HUES64 (cell line): ENCODE measurements at regions not wholly inside any gene's neighbourhood (a gene's known extent, or its start where the extent isn't known, plus 50 kb on each side); places are given as distances from the start of the nearest gene placed in this dataset.

Experiments used
- H3K27ac ChIP-seq: 2 replicates; pipeline ENCODE4 v1.7.0; 2013; ENCODE audit warnings: low read depth, low read length, inconsistent platforms
- H3K27me3 ChIP-seq: 2 replicates; pipeline ENCODE4 v1.6.1; 2013; ENCODE audit warnings: mild to moderate bottlenecking, low read length; ENCODE audit not compliant: insufficient read depth
- H3K36me3 ChIP-seq: 2 replicates; pipeline ENCODE4 v1.6.1; 2013; ENCODE audit warnings: mild to moderate bottlenecking, low read length; ENCODE audit not compliant: insufficient read depth
- H3K4me1 ChIP-seq: 2 replicates; pipeline ENCODE4 v1.6.1; 2013; ENCODE audit warnings: mild to moderate bottlenecking, low read length, moderate library complexity; ENCODE audit not compliant: insufficient read depth
- H3K4me3 ChIP-seq: 2 replicates; pipeline ENCODE4 v1.5.1; 2013; ENCODE audit warnings: mild to moderate bottlenecking, low read length, moderate library complexity
- H3K9ac ChIP-seq: 2 replicates; pipeline ENCODE4 v1.6.1; 2013; ENCODE audit warnings: mild to moderate bottlenecking, low read depth, low read length
- H3K9me3 ChIP-seq: 2 replicates; pipeline ENCODE4 v1.6.1; 2013; ENCODE audit warnings: low read depth, low read length; ENCODE audit not compliant: insufficient read depth
- WGBS: fragments of 150-250, 120-280 bp; methylation state at CpG from one replicate; pipeline ENCODE4 v1.1.7; 2013; ENCODE audit warnings: missing lambda C conversion rate; 5-methylcytosine and 5-hydroxymethylcytosine counted together

- Histone ChIP-seq H3K4me3 (no peak overlapping the region), H3K27ac (no peak overlapping the region), H3K9ac (no peak overlapping the region), H3K36me3 (no peaks in the 10 kb centered on the region), H3K9me3 (no peaks in the 10 kb centered on the region), H3K4me1 (peaks cover under 1% of the 10 kb centered on the region; the same call in 1 of the 2 replicates), H3K27me3 (no peaks in the 10 kb centered on the region)
- 100% methylated on average over 1 of the region's 1 CpG for whole genome bisulfite sequencing
These were observed 199.2 kb downstream of the TFEC start for GRCh38 chr7:115831371-115831770.

- Histone ChIP-seq H3K36me3 (no peaks in the 10 kb centered on the region), H3K4me3 (no peak overlapping the region), H3K4me1 (peaks cover 9% of the 10 kb centered on the region), H3K27me3 (no peaks in the 10 kb centered on the region), H3K9me3 (no peaks in the 10 kb centered on the region), H3K9ac (no peak overlapping the region), H3K27ac (no peak overlapping the region)
- WGBS: 95% methylated on average over 2 of the region's 3 CpGs
These were observed 203.1 kb downstream of the TFEC start for GRCh38 chr7:115827305-115828045.

- Histone ChIP-seq H3K4me3 (no peak overlapping the region), H3K27ac (no peak overlapping the region), H3K27me3 (no peaks in the 10 kb centered on the region), H3K9me3 (no peaks in the 10 kb centered on the region), H3K36me3 (no peaks in the 10 kb centered on the region), H3K4me1 (peaks cover 9% of the 10 kb centered on the region), H3K9ac (no peak overlapping the region)
- 94% methylated on average over 1 of the region's 2 CpGs for WGBS
These were observed 205.0 kb downstream of the TFEC start for GRCh38 chr7:115825456-115826115.

- Histone ChIP-seq H3K9me3 (no peaks in the 10 kb centered on the region), H3K27ac (no peak overlapping the region), H3K4me1 (peaks cover 17% of the 10 kb centered on the region), H3K36me3 (no peaks in the 10 kb centered on the region), H3K4me3 (no peak overlapping the region), H3K9ac (no peak overlapping the region), H3K27me3 (no peaks in the 10 kb centered on the region; the same call in 1 of the 2 replicates)
- 100% methylated on average over 2 of the region's 2 CpGs for WGBS
These were observed 207.8 kb downstream of the TFEC start for GRCh38 chr7:115822801-115823200.

- Histone ChIP-seq H3K4me3 (no peak overlapping the region), H3K9ac (no peak overlapping the region), H3K9me3 (no peaks in the 10 kb centered on the region), H3K36me3 (no peaks in the 10 kb centered on the region), H3K27ac (no peak overlapping the region), H3K27me3 (no peaks in the 10 kb centered on the region; the same call in 1 of the 2 replicates), H3K4me1 (peaks cover 22% of the 10 kb centered on the region)
- 97% methylated on average over 1 of the region's 1 CpG for WGBS
These were observed 208.2 kb downstream of the TFEC start for GRCh38 chr7:115822380-115822779.

GRCh38 chr7:115816318-115816974 lies 214.1 kb downstream of the TFEC start:
- Histone ChIP-seq H3K9ac (no peak overlapping the region), H3K4me3 (no peak overlapping the region), H3K27me3 (no peaks in the 10 kb centered on the region; the same call in 1 of the 2 replicates), H3K9me3 (no peaks in the 10 kb centered on the region), H3K36me3 (no peaks in the 10 kb centered on the region), H3K27ac (peak overlapping the region; percentile 67; the same call in 1 of the 2 replicates), H3K4me1 (peaks cover 67% of the 10 kb centered on the region)
- WGBS: 9% methylated on average over 4 of the region's 4 CpGs

GRCh38 chr7:115812794-115813193 lies 217.8 kb downstream of the TFEC start:
- H3K4me1 ChIP-seq: peaks cover 58% of the 10 kb centered on the region
- H3K36me3 ChIP-seq: no peaks in the 10 kb centered on the region
- H3K27me3 ChIP-seq: no peaks in the 10 kb centered on the region; the same call in 1 of the 2 replicates
- no peak overlapping the region for H3K9ac ChIP-seq
- H3K9me3 ChIP-seq: no peaks in the 10 kb centered on the region
- H3K4me3 ChIP-seq: no peak overlapping the region
- WGBS: 82% methylated on average over 7 of the region's 7 CpGs
- H3K27ac ChIP-seq: no peak overlapping the region

GRCh38 chr7:115805458-115805857 lies 225.1 kb downstream of the TFEC start:
- H3K27ac ChIP-seq: no peak overlapping the region
- H3K4me3 ChIP-seq: no peak overlapping the region
- 79% methylated on average over 7 of the region's 8 CpGs for WGBS
- no peaks in the 10 kb centered on the region for H3K9me3 ChIP-seq
- H3K36me3 ChIP-seq: no peaks in the 10 kb centered on the region
- peaks cover 9% of the 10 kb centered on the region for H3K4me1 ChIP-seq
- H3K27me3 ChIP-seq: no peaks in the 10 kb centered on the region
- no peak overlapping the region for H3K9ac ChIP-seq

GRCh38 chr7:115802415-115802814 lies 228.1 kb downstream of the TFEC start:
- Histone ChIP-seq H3K27me3 (no peaks in the 10 kb centered on the region), H3K4me1 (peaks cover 9% of the 10 kb centered on the region), H3K27ac (no peak overlapping the region), H3K9ac (no peak overlapping the region), H3K4me3 (no peak overlapping the region), H3K36me3 (no peaks in the 10 kb centered on the region), H3K9me3 (no peaks in the 10 kb centered on the region)

- Histone ChIP-seq H3K4me3 (no peak overlapping the region), H3K4me1 (peaks cover 6% of the 10 kb centered on the region; the same call in 1 of the 2 replicates), H3K9me3 (no peaks in the 10 kb centered on the region), H3K27ac (no peak overlapping the region), H3K36me3 (no peaks in the 10 kb centered on the region), H3K9ac (no peak overlapping the region), H3K27me3 (no peaks in the 10 kb centered on the region)
- WGBS: 100% methylated on average over 2 of the region's 2 CpGs
These were observed 231.1 kb downstream of the TFEC start for GRCh38 chr7:115799430-115799829.
